ENCODE measurements at regions not wholly inside any gene's neighbourhood (a gene's known extent, or its start where the extent isn't known, plus 50 kb on each side); places are given as distances from the start of the nearest gene placed in this dataset.

DNA sequence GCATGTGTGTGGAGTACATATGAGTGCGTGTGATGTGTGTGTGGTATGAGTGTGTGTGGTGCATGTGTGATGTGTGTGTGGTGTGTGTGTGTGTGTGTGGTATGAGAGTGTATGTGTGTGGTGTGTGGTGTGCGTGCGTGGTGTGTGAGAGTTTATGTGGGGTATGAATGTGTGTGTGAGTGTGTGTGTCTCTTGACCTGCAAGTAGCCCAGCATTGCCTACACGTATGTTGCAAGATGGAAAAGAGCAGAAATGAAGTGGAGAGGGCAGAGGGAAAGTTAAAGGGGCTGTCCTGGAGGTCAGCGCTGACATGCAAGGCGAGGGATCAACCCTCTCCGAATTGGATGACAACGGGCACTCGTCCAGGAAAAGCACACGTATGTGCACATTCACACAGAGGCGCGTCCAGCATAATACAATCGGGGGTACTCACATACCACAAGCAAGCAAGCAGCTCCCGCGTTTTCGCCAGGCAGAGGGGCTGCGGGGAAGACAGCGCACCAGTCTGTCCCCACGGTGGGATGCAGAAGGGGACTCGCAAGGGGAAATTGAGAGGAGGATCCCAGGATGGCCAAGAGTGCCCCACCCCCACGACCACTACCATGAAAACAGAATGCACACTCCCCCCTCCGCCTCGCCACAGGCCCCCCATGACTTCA is 174.5 kb upstream of the AFDN start (continued):
- TF ChIP-seq, protein P1, sequence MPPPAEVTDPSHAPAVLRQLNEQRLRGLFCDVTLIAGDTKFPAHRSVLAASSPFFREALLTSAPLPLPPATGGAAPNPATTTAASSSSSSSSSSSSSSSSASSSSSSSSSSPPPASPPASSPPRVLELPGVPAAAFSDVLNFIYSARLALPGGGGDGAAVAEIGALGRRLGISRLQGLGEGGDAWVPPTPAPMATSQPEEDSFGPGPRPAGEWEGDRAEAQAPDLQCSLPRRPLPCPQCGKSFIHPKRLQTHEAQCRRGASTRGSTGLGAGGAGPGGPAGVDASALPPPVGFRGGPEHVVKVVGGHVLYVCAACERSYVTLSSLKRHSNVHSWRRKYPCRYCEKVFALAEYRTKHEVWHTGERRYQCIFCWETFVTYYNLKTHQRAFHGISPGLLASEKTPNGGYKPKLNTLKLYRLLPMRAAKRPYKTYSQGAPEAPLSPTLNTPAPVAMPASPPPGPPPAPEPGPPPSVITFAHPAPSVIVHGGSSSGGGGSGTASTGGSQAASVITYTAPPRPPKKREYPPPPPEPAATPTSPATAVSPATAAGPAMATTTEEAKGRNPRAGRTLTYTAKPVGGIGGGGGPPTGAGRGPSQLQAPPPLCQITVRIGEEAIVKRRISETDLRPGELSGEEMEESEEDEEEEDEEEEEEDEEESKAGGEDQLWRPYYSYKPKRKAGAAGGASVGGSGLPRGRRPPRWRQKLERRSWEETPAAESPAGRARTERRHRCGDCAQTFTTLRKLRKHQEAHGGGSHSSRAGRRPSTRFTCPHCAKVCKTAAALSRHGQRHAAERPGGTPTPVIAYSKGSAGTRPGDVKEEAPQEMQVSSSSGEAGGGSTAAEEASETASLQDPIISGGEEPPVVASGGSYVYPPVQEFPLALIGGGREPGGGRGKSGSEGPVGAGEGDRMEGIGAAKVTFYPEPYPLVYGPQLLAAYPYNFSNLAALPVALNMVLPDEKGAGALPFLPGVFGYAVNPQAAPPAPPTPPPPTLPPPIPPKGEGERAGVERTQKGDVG (CRISPR knock-in tag; IDR thresholded peaks at IDR 0.05; ENCODE audit: borderline replicate concordance) = peak; percentile 28; the same call in 1 of the 2 replicates
- TF ChIP-seq NONO (IDR thresholded peaks at IDR 0.05) (0 out of 2 replicates have a peak, but pooled peaks have one; percentile 87), NONO (CRISPR knock-in tag; conservative IDR thresholded peaks at IDR 0.05) (no peak), MED1 (CRISPR knock-in tag; IDR thresholded peaks at IDR 0.05) (no peak), ZNF274 (CRISPR knock-in tag; IDR thresholded peaks at IDR 0.05) (no peak), YY1 (IDR thresholded peaks at IDR 0.05; ENCODE audit: insufficient read depth, insufficient replicate concordance, low read depth, low read length) (no peak), ZBTB38 (CRISPR knock-in tag; IDR thresholded peaks at IDR 0.05) (no peak), TEAD3 (CRISPR knock-in tag; optimal IDR thresholded peaks at IDR 0.05; ENCODE audit: borderline replicate concordance) (no peak), SCMH1 (CRISPR knock-in tag; IDR thresholded peaks at IDR 0.05; ENCODE audit: borderline replicate concordance) (no peak), ZNF780A (CRISPR knock-in tag; IDR thresholded peaks at IDR 0.05) (no peak), ZNF556 (CRISPR knock-in tag; IDR thresholded peaks at IDR 0.05; ENCODE audit: borderline replicate concordance) (0 out of 2 replicates have a peak, but pooled peaks have one; percentile 51), ZNF883 (CRISPR knock-in tag; IDR thresholded peaks at IDR 0.05; ENCODE audit: not compliant biosample characterization) (no peak), CREB1 (IDR thresholded peaks at IDR 0.05) (no peak), CREB1 (CRISPR knock-in tag; IDR thresholded peaks at IDR 0.05) (no peak), ZFAT (CRISPR knock-in tag; conservative IDR thresholded peaks at IDR 0.05) (no peak), ZNF614 (CRISPR knock-in tag; IDR thresholded peaks at IDR 0.05; ENCODE audit: borderline replicate concordance) (no peak), GATAD1 (CRISPR knock-in tag; IDR thresholded peaks at IDR 0.05) (no peak), ZNF350 (CRISPR knock-in tag; IDR thresholded peaks at IDR 0.05; ENCODE audit: borderline replicate concordance, low read depth) (0 out of 2 replicates have a peak, but pooled peaks have one; percentile 26)
- TF ChIP-seq, protein P2, sequence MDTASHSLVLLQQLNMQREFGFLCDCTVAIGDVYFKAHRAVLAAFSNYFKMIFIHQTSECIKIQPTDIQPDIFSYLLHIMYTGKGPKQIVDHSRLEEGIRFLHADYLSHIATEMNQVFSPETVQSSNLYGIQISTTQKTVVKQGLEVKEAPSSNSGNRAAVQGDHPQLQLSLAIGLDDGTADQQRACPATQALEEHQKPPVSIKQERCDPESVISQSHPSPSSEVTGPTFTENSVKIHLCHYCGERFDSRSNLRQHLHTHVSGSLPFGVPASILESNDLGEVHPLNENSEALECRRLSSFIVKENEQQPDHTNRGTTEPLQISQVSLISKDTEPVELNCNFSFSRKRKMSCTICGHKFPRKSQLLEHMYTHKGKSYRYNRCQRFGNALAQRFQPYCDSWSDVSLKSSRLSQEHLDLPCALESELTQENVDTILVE (CRISPR knock-in tag; IDR thresholded peaks at IDR 0.05) = no peak
- TF ChIP-seq, protein P3, sequence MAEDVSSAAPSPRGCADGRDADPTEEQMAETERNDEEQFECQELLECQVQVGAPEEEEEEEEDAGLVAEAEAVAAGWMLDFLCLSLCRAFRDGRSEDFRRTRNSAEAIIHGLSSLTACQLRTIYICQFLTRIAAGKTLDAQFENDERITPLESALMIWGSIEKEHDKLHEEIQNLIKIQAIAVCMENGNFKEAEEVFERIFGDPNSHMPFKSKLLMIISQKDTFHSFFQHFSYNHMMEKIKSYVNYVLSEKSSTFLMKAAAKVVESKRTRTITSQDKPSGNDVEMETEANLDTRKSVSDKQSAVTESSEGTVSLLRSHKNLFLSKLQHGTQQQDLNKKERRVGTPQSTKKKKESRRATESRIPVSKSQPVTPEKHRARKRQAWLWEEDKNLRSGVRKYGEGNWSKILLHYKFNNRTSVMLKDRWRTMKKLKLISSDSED (CRISPR knock-in tag; IDR thresholded peaks at IDR 0.05) = no peak
- TF ChIP-seq, protein P4, sequence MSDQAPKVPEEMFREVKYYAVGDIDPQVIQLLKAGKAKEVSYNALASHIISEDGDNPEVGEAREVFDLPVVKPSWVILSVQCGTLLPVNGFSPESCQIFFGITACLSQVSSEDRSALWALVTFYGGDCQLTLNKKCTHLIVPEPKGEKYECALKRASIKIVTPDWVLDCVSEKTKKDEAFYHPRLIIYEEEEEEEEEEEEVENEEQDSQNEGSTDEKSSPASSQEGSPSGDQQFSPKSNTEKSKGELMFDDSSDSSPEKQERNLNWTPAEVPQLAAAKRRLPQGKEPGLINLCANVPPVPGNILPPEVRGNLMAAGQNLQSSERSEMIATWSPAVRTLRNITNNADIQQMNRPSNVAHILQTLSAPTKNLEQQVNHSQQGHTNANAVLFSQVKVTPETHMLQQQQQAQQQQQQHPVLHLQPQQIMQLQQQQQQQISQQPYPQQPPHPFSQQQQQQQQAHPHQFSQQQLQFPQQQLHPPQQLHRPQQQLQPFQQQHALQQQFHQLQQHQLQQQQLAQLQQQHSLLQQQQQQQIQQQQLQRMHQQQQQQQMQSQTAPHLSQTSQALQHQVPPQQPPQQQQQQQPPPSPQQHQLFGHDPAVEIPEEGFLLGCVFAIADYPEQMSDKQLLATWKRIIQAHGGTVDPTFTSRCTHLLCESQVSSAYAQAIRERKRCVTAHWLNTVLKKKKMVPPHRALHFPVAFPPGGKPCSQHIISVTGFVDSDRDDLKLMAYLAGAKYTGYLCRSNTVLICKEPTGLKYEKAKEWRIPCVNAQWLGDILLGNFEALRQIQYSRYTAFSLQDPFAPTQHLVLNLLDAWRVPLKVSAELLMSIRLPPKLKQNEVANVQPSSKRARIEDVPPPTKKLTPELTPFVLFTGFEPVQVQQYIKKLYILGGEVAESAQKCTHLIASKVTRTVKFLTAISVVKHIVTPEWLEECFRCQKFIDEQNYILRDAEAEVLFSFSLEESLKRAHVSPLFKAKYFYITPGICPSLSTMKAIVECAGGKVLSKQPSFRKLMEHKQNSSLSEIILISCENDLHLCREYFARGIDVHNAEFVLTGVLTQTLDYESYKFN (CRISPR knock-in tag; conservative IDR thresholded peaks at IDR 0.05) = no peak
